ENCODE measurements at regions not wholly inside any gene's neighbourhood (a gene's known extent, or its start where the extent isn't known, plus 50 kb on each side); places are given as distances from the start of the nearest gene placed in this dataset.

GRCh38 chr12:127388985-127389384 lies 878.0 kb upstream of the TMEM132C start:
- DNase-seq (ENCODE audit: low read depth in 4 of 4, low spot score in 3 of 4): no peak

DNA sequence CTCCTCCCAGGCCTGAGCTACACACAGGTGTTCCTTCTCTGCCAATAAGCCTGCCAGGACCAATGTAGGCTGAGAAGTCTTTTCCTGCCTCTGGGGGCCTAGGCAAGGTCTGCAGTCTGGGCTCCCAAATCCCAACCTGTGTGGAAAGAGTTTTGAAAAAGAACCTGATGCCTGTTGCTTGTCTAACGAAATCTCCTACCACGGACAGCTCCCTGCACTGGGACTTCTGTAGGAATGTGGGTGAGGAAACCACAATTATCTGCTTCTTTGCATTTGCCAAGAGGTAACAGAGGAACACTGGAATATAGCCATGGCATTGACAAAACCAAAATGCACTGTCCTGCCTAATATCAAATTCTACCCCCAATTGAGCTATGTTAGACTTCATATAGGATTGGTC lies 877.0 kb upstream of the TMEM132C start:
- peak; percentile 13 to 52 (median 44) for DNase-seq (ENCODE audit: low read depth in 4 of 4, low spot score in 3 of 4)

GRCh38 chr12:127393465-127393864 lies 873.5 kb upstream of the TMEM132C start:
- no peak for DNase-seq (ENCODE audit: low read depth in 4 of 4, low spot score in 3 of 4)

DNA sequence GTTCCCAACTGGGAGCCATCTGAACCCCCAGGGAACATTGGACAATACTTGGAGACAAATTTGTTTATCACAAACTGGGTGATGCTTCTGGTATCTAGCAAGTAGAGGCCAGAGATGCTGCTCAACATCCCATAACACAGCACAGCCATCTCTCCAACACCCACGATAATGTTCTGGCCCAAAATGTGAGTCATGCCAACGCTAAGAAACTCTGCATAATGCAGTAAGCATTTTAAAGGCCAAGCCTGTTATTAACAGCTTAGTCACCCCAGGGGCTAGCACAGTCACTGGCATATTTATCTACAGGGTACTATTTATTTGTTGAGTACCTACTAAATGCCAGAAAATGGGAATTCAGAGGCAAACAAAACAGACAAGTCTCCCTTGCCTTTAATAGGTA lies 873.1 kb upstream of the TMEM132C start:
- no peak for DNase-seq (ENCODE audit: low read depth in 4 of 4, low spot score in 3 of 4)

DNA sequence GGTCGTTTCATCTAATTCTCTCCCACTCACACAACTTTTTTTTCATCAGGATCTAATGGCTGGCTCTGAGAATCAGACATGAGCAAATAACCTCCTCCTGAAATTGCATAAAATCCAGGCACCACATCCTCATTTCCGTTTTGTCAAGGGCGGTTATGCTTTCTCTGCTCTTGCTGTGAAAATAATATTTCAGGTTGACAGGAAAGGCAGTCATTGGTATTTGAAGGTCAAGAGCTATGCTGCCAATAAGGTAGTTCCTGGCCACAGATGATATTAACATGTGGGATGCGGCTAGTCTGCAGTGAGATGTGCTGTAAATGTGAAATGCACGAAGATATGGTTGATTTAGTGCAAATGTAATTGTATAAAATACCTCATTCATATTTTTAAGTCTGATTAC lies 870.2 kb upstream of the TMEM132C start:
- no peak for DNase-seq (ENCODE audit: low read depth in 4 of 4, low spot score in 3 of 4)

DNA sequence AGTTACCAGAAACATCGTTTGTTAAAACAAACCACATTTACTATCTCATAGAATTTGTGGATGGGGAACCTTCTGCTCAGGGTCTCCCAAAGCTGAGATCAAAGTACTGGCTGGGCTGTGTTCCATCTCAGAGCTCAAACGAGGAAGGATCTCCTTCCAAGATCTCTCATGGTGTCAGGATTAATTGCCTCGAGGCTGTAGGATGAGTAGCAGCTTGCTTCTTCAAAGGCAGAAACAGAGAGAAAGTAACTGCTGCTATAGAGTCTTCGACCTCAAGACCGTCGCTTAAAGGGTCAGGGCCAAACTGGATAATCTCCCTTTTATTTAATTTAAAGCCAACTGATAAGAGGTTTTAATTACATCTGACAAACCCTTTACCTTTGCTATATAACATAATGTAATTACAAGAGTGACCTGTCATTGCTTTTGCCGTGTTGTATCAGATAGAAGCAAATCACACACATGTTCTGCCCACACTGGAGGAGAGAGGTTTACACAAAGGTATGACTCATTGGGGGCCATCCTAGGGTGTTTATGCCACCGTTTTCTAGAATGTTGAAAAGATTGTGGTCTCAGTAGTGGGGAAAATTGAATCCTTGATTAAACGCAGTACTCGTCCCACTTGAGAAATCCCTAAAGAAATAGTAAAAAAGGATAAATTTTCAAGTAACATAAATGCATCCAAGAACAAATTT lies 868.8 kb upstream of the TMEM132C start:
- no peak for DNase-seq (ENCODE audit: low read depth in 4 of 4, low spot score in 3 of 4)

- DNase-seq (ENCODE audit: low read depth in 4 of 4, low spot score in 3 of 4): no peak
Observed at GRCh38 chr12:127399451-127399850, 867.5 kb upstream of the TMEM132C start.

DNA sequence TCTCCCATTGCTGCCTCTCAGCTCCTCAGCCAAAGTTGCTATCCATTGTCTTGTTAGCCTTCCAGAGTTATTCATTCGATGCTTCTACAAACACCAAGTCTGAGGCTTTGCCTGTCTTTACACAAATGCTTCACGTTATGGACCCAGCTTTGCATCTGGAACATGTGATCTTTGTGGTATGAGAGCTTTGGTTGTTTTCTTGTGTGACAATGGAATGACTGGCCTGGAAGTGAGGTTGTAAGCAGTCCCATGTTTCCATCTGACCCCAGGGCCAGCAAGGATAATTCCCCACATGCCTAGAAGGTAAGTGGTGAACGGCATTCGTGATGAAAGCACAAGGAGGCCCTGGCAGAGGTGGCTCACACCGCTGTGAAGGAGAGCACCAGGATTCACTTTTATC lies 866.7 kb upstream of the TMEM132C start:
- DNase-seq (ENCODE audit: low read depth in 4 of 4, low spot score in 3 of 4): no peak

DNA sequence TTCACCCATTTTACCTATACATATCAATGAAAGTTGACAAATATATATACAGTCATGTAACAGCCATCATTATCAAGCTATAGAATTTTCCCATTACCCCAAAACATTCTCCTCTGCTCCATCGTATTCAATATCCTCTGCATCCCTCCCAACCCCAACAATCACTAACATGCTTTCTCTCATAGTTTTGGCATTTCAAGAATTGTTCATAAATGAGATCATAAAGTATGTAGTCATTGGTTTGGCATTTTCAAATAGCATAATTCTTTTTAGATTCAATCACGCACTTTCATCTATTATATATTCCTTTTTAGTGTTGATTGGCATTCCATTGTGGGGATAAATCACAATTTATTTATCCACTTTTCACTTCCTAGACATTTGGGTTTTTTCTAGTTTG lies 866.0 kb upstream of the TMEM132C start:
- no peak for DNase-seq (ENCODE audit: low read depth in 4 of 4, low spot score in 3 of 4)

DNA sequence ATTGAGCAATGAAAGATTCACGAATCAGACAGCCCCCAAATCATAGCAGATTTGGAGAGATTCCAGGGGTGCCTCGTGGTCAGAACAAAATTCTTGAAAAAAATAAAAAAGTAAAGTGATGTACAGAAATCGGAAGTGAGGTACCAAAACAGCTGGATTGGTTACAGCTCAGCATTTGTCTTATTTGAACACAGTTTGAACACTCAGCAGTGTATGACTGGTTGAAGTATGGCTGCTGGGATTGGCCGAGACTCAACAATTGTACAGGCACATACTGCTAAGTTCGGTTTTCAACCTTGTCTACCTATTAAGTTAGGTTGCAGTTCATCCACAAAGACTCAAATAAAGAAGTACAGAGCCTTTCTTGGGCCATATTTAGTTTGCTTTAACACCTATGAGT lies 865.4 kb upstream of the TMEM132C start:
- DNase-seq (ENCODE audit: low read depth in 4 of 4, low spot score in 3 of 4): no peak

GRCh38 chr12:127411166-127411915 lies 855.6 kb upstream of the TMEM132C start:
- no peak for DNase-seq (ENCODE audit: low read depth in 4 of 4, low spot score in 3 of 4)

DNA sequence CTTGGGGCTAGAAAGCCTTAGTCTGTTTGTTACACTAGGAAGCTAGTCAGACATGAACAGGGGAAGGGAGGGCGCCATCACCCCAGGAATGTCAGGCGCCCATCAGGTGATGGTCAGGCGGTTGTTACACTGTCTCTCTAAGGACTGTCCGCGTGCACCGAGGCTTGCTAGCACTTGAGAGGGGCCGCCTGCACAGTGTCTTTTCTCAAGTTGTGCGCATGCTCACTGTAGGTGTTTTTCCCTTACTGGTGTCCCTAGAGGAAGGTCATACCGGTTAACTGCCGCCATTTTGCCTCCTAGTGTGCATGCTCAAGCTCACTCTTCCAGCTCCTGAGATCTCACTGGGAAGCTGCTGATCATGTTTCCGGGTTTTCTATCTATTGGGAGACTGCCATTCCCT lies 855.0 kb upstream of the TMEM132C start:
- no peak for DNase-seq (ENCODE audit: low read depth in 4 of 4, low spot score in 3 of 4)

DNA sequence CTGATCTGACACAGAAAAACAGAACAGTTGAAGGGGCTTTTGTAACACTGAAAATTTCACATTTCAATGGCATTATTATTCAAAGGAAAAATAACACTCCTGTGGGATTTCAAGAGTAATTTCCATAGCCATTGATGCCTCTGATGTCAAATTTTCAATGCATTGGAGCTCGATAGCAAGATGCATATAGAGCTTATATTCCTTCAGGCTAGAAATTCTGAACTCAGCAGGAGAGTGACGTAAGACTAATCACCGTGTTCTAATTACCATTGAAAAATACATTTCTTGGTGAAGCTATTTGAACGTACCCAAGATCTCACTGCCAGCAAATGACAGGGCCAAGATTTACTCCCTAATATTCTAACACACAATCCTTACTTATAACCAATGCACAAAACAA lies 854.1 kb upstream of the TMEM132C start:
- no peak for DNase-seq (ENCODE audit: low read depth in 4 of 4, low spot score in 3 of 4)

DNA sequence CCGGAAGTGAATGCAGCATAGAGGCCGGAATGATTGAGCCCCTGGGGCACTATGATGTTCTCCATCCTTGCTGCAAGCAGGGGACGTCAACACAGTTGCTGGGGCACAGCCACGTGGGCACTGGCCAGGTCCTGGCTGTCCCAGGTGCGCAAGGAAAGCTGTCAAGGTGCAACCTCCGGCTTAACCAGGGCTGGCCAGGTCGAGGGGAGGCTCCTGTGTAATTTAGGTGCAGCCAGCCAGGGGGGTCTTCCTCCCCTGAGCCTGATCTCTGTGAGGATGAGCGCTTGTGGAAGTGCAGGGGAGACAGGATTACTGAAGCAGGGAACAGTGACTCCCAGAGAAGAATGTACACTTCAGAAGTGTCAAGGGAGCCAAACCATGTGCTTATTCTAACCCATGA lies 852.8 kb upstream of the TMEM132C start:
- no peak for DNase-seq (ENCODE audit: low read depth in 4 of 4, low spot score in 3 of 4)

- DNase-seq (ENCODE audit: low read depth in 4 of 4, low spot score in 3 of 4): no peak
Observed at GRCh38 chr12:127414636-127415035, 852.3 kb upstream of the TMEM132C start.

DNA sequence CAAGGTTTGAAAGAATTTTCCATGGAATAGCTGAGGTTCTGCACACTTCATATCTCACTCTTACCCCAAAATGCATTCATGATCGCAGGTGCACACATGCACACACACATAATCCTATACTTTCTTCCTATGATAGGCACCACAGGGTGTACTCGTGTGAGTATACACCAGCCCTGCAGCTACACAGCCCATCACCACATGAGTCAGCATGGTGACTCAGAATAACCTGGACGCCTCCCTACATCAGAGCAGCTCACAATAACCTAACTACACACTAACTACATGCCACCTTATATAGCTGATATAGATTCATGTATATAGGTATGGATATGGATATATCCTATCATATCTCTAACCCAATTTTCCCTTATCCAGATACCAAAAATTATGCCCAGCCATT lies 850.2 kb upstream of the TMEM132C start:
- DNase-seq (ENCODE audit: low read depth in 4 of 4, low spot score in 3 of 4): no peak

DNA sequence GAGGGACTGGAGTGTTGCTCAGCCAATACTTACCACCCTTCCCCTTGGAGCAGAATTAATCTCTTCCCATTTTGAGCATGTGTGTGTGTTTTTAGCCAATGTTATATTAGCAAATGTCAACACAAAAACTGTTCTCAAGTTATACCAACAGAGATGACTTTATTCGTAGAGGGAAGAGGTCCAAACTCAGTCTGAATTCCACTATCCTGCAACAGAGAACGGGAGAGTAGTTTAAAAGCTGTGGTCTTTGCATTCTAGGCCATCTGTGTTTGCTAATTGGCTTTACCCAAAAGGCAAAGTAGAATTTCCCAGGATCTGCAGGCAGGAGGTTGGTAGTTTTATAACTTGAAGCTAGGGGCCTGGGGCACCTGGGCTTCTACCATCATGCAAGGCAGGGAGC lies 847.9 kb upstream of the TMEM132C start:
- DNase-seq (ENCODE audit: low read depth in 4 of 4, low spot score in 3 of 4): no peak

DNA sequence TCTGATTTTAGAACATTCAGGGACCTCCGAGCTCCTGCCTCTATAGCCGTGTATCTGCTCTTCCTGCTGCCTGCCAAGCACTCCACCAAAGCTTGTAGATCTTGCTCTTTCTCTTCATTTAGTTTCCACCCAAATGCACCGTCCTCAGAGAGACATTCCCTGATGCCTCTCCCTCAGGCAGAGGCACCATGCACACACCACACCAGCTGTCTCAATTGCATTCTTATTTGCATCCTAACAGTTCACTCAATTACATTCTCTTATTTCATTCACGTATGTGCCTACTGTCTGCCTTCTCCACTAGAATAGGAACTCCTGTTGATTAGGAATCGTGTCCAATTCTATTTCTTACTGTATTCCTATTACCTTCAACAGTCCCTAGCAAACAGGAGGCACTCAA lies 845.4 kb upstream of the TMEM132C start:
- DNase-seq (ENCODE audit: low read depth in 4 of 4, low spot score in 3 of 4): no peak

- DNase-seq (ENCODE audit: low read depth in 4 of 4, low spot score in 3 of 4): no peak
Observed at GRCh38 chr12:127422935-127423566, 843.9 kb upstream of the TMEM132C start.

GRCh38 chr12:127425474-127425873 lies 841.5 kb upstream of the TMEM132C start:
- no peak for DNase-seq (ENCODE audit: low read depth in 4 of 4, low spot score in 3 of 4)

DNA sequence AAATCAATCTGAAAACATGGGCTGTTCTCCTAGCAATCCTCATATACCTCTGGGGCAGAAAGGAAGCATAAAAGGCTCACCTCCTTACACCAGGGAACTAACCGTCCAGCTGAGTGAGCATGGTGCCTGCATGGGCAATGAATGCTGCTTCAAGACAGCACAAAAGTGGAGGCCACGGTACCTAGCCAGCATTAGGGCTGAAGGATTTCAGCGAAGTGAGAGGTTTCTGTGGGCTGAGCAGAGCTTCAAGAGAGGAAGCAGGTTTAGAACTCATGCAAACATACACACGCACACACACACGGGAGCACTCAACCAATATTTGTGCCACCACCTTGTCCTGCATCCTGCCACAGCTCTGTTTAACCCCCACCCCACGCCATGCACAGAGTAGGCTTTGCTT lies 838.5 kb upstream of the TMEM132C start:
- no peak for DNase-seq (ENCODE audit: low read depth in 4 of 4, low spot score in 3 of 4)

All from right renal pelvis (tissue), 4 donors.